ENCODE measurements at regions not wholly inside any gene's neighbourhood (a gene's known extent, or its start where the extent isn't known, plus 50 kb on each side); places are given as distances from the start of the nearest gene placed in this dataset.

DNA sequence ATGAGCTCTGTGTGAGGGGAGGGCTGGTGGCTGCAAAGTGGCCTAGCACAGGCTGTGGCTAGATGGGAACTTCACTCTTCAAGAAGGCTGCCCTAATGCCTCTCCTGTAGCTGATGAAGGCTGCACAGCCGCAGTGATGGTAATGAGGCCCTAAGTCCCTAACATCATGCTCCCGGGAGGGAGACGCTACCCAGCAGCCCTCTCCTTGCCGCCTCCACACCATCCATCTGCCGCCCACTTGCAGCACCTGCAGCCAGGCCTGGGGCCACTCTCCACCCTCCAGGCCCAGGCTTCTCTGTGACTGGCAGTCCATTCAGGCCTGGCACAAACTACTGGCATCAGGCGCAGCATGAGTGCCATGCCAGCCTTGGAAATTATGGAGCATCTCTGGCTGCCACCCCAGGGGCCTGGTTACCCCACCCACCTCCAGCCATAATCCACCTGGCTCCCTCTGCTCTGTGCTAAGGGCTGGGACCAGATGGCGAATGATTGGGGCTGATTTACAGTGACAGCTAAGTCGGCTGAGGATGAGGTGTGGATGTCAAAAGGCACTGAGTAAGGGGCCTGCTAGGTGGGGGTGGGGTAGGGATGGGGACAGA, 284.2 kb downstream of the LRFN2 start:
- TF ChIP-seq, protein P1, sequence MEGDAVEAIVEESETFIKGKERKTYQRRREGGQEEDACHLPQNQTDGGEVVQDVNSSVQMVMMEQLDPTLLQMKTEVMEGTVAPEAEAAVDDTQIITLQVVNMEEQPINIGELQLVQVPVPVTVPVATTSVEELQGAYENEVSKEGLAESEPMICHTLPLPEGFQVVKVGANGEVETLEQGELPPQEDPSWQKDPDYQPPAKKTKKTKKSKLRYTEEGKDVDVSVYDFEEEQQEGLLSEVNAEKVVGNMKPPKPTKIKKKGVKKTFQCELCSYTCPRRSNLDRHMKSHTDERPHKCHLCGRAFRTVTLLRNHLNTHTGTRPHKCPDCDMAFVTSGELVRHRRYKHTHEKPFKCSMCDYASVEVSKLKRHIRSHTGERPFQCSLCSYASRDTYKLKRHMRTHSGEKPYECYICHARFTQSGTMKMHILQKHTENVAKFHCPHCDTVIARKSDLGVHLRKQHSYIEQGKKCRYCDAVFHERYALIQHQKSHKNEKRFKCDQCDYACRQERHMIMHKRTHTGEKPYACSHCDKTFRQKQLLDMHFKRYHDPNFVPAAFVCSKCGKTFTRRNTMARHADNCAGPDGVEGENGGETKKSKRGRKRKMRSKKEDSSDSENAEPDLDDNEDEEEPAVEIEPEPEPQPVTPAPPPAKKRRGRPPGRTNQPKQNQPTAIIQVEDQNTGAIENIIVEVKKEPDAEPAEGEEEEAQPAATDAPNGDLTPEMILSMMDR (IDR thresholded peaks at IDR 0.05; ENCODE audit: low read depth, low read length) = no peak
- CTCF ChIA-PET = no interaction called here
- Histone ChIP-seq H3K9me3 (ENCODE audit: control insufficient read depth, insufficient read depth, low read length) (no peaks in the 10 kb centered on the region), H3K4me3 (ENCODE audit: low read depth, low read length) (no peak overlapping the region), H3K27ac (ENCODE audit: low read depth, low read length) (no peak overlapping the region), H3K27me3 (ENCODE audit: control insufficient read depth, insufficient read depth, low read length) (peaks cover 2% of the 10 kb centered on the region)
- POLR2A ChIA-PET = no interaction called here
- no peak for DNase-seq (ENCODE audit: low read depth, low spot score)

DNA sequence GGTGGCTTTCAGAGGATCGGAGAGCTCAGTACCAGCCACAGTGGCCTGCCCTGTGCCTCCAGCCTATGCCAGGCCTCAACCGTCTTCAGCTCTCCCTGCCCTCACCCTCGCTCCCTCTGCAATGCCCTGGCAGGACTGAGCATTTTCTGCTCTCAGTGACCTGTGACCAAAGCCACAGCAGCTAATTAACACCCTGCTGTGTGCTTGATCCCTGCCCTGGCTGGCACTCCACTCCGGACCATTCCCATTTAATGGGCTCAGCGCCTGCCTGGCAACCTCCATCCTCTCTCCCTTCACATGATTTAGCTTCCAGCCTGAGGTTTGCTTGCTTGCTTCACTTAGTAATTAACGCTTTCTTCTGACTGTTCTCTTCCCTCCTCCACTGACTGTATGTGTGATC, 287.5 kb downstream of the LRFN2 start:
- POLR2A ChIA-PET = no interaction called here
- TF ChIP-seq, protein P1 (IDR thresholded peaks at IDR 0.05; ENCODE audit: low read depth, low read length) = no peak
- H3K9me3 ChIP-seq (ENCODE audit: control insufficient read depth, insufficient read depth, low read length) = no peaks in the 10 kb centered on the region
- no peak for DNase-seq (ENCODE audit: low read depth, low spot score)
- no peak overlapping the region for H3K4me3 ChIP-seq (ENCODE audit: low read depth, low read length)
- peaks cover 2% of the 10 kb centered on the region for H3K27me3 ChIP-seq (ENCODE audit: control insufficient read depth, insufficient read depth, low read length)
- CTCF ChIA-PET = interaction anchor here (1.0 kb wide), 1 partner anchor 8 kb away, joined by 4 read pairs; no protein-coding TSS in a partner anchor
- no peak overlapping the region for H3K27ac ChIP-seq (ENCODE audit: low read depth, low read length)

DNA sequence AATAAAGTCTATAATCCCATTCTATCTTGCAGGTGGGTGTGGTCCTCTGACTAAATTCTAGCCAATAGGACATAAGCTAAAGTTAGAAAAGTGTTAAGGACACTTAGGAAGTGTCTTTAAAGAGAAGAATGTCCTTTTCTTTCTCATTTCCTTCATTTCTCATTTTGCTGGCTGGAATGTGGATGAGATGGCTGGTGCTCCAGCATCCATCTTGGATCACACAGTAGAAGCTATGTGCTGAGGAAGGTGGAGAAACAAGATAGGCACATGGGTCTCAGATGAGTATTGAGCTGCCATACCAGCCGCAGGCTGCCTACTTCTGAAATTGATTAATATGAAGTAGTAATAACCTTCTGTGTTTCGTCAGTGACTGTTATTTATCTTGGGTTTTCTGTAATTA, 289.0 kb downstream of the LRFN2 start:
- no peaks in the 10 kb centered on the region for H3K9me3 ChIP-seq (ENCODE audit: control insufficient read depth, insufficient read depth, low read length)
- H3K4me3 ChIP-seq (ENCODE audit: low read depth, low read length) = no peak overlapping the region
- ChIA-PET POLR2A (no interaction called here), CTCF (interaction anchor here (0.7 kb wide), 1 partner anchor 322 kb away, joined by 5 read pairs; no protein-coding TSS in a partner anchor)
- no peak overlapping the region for H3K27ac ChIP-seq (ENCODE audit: low read depth, low read length)
- H3K27me3 ChIP-seq (ENCODE audit: control insufficient read depth, insufficient read depth, low read length) = peaks cover 2% of the 10 kb centered on the region
- DNase-seq (ENCODE audit: low read depth, low spot score) = no peak
- TF ChIP-seq, protein P1 (IDR thresholded peaks at IDR 0.05; ENCODE audit: low read depth, low read length) = no peak

DNA sequence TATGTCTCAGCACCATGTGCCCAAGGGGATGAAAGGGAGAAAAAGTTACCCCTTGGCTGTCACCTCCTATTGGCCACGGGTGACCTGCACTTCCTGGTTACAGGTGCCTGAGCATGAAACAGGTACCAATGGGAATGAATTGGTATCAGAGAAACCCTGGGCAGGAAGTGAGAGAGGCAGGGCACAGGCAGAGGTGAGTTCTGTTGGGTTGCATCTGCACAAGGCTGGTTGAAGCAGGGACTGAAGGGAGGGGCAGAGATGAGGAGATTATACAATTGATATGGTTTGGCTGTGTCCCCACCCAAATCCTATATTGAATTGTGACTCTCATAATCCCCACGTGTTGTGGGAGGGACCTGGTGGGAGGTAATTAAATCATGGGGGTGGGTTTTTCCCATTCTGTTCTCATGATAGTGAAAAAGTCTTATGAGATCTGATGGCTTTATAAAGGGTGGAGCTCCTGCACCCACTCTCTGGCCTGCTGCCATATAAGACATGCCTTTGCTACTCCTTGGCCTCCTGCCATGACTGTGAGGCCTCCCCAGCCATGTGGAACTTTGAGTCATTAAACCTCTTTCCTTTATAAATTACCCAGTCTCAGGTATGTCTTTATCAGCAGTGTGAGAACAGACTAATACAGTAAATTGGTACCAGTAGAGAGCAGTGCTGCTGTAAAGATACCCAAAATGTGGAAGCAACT, 291.8 kb downstream of the LRFN2 start:
- H3K27me3 ChIP-seq (ENCODE audit: control insufficient read depth, insufficient read depth, low read length) = no peaks in the 10 kb centered on the region
- TF ChIP-seq, protein P1 (IDR thresholded peaks at IDR 0.05; ENCODE audit: low read depth, low read length) = no peak
- DNase-seq (ENCODE audit: low read depth, low spot score) = no peak
- H3K4me3 ChIP-seq (ENCODE audit: low read depth, low read length) = no peak overlapping the region
- no peak overlapping the region for H3K27ac ChIP-seq (ENCODE audit: low read depth, low read length)
- no peaks in the 10 kb centered on the region for H3K9me3 ChIP-seq (ENCODE audit: control insufficient read depth, insufficient read depth, low read length)
- POLR2A ChIA-PET = no interaction called here
- CTCF ChIA-PET = no interaction called here

DNA sequence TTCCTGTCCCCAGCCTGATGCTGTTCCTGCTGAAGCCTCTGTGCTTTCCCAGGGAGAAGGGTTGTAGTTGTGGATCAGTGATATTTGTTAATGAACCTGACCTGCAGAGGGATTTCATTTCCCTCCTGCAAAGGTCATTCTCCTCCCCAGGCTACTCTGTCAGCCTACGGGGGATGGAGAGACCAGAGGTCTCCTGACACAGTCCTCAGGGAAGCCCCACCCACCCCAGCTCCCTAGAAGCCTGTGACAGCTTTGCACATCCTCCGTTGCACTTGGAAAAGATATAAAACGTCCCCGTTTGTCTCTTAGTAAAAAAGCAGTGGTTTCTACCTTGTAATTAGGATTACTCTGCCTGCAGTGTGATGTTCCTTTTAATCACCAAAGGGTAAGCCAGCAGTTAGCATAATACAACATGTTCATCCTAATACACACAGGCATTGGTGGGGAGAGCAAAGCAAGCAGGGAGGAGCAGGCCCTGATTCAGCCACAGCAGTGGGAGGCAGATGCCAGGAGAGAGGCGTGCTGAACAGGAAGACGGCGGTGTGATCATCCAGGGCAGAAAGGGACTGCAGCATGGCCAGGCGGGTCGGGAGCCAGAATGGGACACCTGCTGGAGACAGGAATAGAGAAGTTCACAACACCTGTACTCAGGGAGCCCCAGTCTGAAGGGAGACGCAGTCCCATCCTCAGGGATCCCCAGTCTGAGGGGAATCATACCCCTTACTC, 293.5 kb downstream of the LRFN2 start:
- Histone ChIP-seq H3K9me3 (ENCODE audit: control insufficient read depth, insufficient read depth, low read length) (no peaks in the 10 kb centered on the region), H3K27me3 (ENCODE audit: control insufficient read depth, insufficient read depth, low read length) (no peaks in the 10 kb centered on the region), H3K27ac (ENCODE audit: low read depth, low read length) (no peak overlapping the region), H3K4me3 (ENCODE audit: low read depth, low read length) (no peak overlapping the region)
- TF ChIP-seq, protein P1 (IDR thresholded peaks at IDR 0.05; ENCODE audit: low read depth, low read length) = no peak
- ChIA-PET CTCF (no interaction called here), POLR2A (no interaction called here)
- no peak for DNase-seq (ENCODE audit: low read depth, low spot score)
